ENCODE measurements at regions not wholly inside any gene's neighbourhood (a gene's known extent, or its start where the extent isn't known, plus 50 kb on each side); places are given as distances from the start of the nearest gene placed in this dataset.

DNA sequence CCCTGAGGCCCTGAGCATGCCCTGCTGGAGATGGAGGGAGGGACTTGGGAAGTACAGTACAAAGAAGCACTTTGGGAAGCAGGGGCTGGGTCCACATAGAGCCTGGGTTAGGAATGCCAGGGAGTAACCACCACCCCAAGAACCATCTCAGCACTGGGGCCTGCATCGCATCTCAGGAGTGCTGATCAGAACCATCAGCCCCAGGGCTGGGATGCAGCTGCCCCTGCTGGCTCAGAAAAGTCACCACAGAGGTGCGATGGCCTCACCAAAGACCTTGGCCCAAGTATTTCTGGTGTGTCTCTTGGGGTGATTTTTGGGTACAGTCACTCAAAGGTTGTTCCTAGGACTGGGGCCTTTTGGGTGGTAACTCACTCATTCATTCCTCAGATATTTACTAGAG, 236.8 kb upstream of the MVB12B start:
- no peak for DNase-seq (ENCODE audit: low read depth in 2 of 2)

DNA sequence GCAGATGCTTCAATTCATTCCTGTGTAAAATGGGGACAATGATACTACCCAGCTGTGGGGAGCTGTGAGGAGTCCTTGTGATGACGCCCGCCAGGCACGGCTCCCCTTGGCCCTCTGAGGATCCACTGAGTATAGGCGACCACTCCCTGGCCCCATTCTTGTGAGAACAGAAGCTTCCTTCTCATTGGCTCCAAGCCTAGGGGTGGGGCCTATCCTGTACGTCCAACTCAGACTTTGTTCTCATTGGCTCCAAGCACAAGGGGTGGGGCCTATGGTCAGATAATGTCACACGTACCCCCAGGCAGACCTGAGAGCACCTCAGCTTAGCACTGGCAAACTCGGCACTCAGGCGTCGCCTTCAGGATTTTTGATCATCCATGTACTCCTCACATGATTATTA, 232.9 kb upstream of the MVB12B start:
- no peak for DNase-seq (ENCODE audit: low read depth in 2 of 2)

DNA sequence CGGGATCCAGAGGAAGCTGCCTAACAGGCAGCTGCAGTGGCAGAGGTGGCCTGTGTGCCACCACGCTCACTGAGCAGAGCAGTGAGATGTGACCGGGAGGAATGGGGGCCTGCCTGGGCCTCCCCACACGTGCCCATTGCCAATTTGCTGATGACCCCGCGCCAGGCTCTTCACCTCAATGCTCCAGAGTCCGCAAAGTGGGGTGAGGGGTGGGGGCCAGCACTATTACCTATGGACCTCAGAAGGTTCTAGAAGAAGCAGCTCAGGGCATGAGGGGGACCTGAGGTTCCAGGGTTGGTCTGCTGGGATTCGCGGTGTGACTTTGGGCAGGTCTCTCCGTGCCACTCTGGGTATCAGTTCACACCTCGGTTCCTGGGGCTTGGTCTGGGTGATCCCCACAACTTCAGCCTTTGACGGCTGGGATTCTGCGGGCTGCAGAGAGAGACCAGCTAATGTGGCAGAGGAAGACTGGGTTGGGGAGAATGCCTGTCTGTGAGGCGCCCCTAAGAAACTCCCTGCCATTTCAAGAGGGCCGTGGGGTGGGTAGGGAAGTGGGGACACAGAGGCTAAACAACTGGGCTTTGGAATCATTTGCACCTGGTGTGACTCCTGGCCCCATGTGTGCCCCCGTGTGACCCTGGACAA, 231.0 kb upstream of the MVB12B start:
- no peak for DNase-seq (ENCODE audit: low read depth in 2 of 2)

GRCh38 chr9:126096340-126096739, 230.3 kb upstream of the MVB12B start:
- no peak for DNase-seq (ENCODE audit: low read depth in 2 of 2)

GRCh38 chr9:126097679-126098078, 228.9 kb upstream of the MVB12B start:
- DNase-seq (ENCODE audit: low read depth in 2 of 2): no peak

GRCh38 chr9:126106404-126106803, 220.2 kb upstream of the MVB12B start:
- no peak for DNase-seq (ENCODE audit: low read depth in 2 of 2)

- no peak for DNase-seq (ENCODE audit: low read depth in 2 of 2)
These were observed 218.9 kb upstream of the MVB12B start for GRCh38 chr9:126107693-126108092.

DNA sequence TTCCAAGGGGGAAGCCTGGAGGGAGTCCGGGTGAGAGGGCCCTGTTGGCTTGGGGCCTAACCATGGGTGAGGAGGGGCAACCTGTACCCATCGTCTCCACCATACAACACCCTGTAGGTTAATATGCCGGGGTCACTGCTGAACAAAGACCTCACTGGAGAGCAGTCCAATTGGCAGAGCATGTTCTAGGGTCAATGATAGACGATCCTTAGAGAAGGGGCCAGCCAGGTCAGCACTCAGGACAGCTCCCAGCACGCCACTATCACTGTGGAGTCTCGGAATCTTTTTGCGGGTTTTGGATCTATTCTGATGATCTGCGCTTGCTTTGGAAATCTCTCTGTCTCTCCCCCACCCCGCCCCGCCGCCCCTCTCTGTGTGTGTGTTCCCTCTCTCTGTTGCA, 218.4 kb upstream of the MVB12B start:
- DNase-seq (ENCODE audit: low read depth in 2 of 2): no peak

GRCh38 chr9:126109575-126109974, 217.1 kb upstream of the MVB12B start:
- no peak for DNase-seq (ENCODE audit: low read depth in 2 of 2)

GRCh38 chr9:126111556-126111955, 215.1 kb upstream of the MVB12B start:
- no peak for DNase-seq (ENCODE audit: low read depth in 2 of 2)

GRCh38 chr9:126112135-126112720, 214.4 kb upstream of the MVB12B start:
- no peak for DNase-seq (ENCODE audit: low read depth in 2 of 2)

DNA sequence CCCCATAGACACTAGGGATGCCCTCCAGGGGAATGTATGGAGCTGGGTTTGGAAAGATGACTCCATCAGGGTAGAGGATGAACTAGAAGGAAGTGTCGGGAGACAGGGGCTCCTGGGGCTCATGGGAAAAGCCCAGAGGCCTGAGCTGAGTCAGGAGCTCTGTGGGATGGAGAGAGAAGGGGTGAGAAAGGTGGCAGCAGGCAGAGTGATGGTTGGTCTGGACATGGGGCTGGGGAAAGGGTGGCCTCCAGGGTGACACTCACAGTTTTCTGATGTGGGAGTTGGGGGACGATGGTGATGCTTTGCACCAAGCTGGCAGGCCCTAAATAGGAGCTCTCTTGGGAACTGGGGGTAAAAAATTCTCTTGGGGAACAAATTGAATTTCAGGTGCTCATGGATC, 213.5 kb upstream of the MVB12B start:
- DNase-seq (ENCODE audit: low read depth in 2 of 2): no peak

- DNase-seq (ENCODE audit: low read depth in 2 of 2): no peak
These were observed 212.7 kb upstream of the MVB12B start for GRCh38 chr9:126113756-126114408.

DNA sequence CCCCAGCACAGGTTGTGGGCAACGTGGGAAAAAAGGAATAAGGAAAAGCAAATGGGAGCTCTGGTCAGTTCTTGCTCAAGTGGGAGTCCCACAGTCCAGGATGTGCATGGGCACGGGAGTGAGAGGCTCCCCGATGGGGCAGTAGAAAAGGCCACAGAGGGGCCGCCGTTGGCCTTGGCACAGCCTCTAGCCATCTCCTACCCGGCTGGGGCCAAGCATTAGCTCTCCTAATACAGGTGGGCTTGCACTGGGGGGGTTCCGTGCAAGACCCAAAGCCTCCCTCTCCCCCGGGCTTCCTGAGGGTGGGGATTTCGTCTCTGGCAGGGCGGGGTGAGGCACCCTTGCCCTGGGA, 212.2 kb upstream of the MVB12B start:
- DNase-seq (ENCODE audit: low read depth in 2 of 2): no peak

- DNase-seq (ENCODE audit: low read depth in 2 of 2): no peak
These were observed 211.7 kb upstream of the MVB12B start for GRCh38 chr9:126114850-126115460.

DNA sequence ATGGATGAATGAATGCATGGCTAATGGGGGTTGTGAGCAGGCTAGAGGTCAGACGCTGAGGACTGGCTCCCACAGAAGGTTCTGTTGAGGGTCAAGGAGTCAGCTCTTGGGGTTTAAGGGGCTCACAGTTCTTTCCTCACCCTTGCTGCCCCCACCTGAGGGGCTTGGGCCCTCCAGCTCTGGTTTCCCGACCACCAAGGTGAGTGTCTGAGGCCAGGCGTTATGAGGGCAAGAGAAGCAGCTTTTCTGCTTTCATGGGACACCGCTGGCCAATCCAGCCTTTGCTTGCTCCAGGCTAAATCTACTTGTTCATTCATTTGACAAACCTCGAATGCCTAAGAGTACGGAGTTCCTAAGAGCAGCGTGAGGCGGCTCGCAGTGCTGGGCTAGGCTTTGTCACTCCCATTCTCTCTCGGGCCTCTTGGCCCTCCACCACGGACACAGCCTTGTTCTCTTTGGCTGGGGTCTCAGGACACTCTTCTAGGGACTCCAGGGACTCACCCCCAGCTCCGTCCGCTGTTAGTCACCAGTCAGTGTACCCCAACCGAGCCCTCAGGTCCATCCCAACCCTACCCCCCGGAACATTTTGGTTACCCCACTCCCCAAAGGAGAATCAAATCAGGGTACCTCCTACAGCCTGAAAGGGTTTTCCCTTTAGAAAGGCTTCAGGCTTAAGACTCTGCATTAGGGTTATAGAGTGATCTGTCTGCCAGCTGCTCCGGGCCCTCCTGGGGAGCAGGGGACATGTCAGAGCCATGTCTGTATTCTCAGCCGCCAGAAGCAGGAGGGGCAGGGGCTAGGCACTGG, 210.1 kb upstream of the MVB12B start:
- no peak for DNase-seq (ENCODE audit: low read depth in 2 of 2)

DNA sequence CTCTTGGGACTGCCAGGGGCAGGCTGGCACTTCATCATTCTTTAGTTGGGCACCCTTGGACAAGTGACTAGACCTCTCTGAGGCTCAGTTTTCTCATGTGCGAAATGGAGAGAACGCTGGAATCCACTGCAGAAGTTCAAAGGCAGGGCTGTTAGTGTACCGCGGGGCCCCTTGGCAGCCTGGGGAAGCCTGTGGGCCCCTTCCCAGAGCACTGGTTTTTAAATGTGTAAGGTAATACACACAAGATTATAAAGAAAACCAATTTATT, 209.5 kb upstream of the MVB12B start:
- no peak for DNase-seq (ENCODE audit: low read depth in 2 of 2)

DNA sequence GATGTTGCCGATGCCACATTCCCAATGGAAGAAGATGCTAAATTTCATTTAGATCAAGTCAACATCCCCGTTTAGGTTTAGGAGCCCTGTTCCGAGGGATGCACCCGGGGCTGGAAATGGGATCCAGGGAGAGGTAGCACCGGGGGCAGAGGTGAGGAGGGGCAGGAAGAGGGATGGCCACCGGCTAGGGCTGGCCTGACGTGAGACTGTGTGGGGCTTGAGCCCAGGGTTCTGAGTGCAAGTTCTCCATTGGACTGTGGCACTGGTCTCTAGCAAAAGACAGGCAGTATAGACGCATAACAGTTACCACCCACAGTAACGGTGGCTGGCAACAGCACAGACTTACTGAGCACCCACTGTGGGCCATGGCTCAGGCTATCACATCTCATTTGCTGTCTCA, 209.0 kb upstream of the MVB12B start:
- DNase-seq (ENCODE audit: low read depth in 2 of 2): no peak

DNA sequence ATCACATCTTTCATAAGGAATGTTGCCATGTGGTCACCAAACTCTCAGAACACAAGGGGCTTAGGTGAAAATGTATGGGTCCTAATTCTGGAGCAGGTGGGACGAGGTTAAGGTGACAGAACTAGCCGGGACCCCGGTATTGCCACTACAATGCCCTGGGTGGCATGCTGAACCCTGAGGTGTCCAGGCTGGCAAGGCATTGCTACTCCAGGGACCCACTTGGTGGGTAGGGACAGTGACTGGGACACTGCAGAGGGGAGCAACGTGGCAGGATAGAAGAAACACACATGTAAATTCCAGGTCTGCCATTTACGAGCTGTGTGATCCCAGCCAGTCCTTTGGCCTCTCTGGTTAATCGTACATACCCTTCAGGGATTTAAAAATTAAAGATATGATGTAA, 206.9 kb upstream of the MVB12B start:
- DNase-seq (ENCODE audit: low read depth in 2 of 2): no peak

- no peak for DNase-seq (ENCODE audit: low read depth in 2 of 2)
These were observed 203.6 kb upstream of the MVB12B start for GRCh38 chr9:126122901-126123616.

DNA sequence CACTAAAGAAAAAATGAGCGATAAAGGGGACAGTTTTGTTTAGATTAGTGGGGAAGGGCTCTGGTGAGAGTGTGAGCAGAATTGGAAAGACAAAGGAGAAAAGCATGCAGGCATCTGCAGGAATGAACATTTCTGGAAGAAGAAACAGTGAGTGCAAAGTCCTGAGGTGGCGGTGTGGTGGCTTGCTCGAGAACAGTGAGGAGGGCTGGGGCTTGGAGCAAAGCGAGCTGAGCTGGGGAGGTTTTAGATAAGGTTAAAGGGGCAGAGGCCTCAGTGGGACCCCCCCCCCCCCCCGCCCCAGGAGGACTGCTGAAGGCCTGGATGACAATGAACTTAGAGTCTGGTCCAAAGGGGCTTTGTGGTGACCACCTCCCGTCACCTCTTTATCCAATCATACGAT, 202.7 kb upstream of the MVB12B start:
- no peak for DNase-seq (ENCODE audit: low read depth in 2 of 2)

DNA sequence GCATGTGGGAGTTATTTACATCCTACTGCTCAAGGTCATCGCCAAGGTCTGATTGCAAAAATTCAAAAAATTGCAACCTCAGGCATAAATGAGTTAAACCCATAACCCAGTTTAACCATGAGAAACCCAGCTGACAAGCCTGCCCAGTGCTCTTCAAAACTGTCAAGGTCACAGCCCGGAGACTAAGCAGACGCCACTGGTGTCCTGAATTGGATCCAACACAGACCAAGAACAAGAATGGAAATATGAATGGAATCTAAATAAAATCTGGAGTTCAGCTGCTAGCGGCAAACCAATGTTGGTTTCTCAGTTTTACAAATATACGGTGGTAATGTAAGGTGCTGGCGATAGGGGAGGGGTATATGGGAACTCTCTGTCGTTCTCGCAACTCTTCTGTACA, 201.5 kb upstream of the MVB12B start:
- no peak for DNase-seq (ENCODE audit: low read depth in 2 of 2)
